IPS-18a (cell line): ENCODE measurements at regions not wholly inside any gene's neighbourhood (a gene's known extent, or its start where the extent isn't known, plus 50 kb on each side); places are given as distances from the start of the nearest gene placed in this dataset.

Source experiments
- H3K27ac ChIP-seq: one replicate; pipeline ENCODE4 v1.5.1; 2013; ENCODE audit warnings: low read length
- H3K27me3 ChIP-seq: one replicate; pipeline ENCODE4 v1.6.1; 2013; ENCODE audit warnings: mild to moderate bottlenecking, low read length; ENCODE audit not compliant: control insufficient read depth, insufficient read depth
- H3K36me3 ChIP-seq: one replicate; pipeline ENCODE4 v1.6.1; 2013; ENCODE audit warnings: low read depth, low read length; ENCODE audit not compliant: control insufficient read depth
- H3K4me1 ChIP-seq: one replicate; pipeline ENCODE4 v1.6.1; 2013; ENCODE audit warnings: low read depth, low read length; ENCODE audit not compliant: control insufficient read depth
- H3K4me3 ChIP-seq: one replicate; pipeline ENCODE4 v1.5.1; 2013; ENCODE audit warnings: low read length
- H3K9ac ChIP-seq: one replicate; pipeline ENCODE4 v1.6.1; 2013; ENCODE audit warnings: mild to moderate bottlenecking, low read length, moderate library complexity
- H3K9me3 ChIP-seq: one replicate; pipeline ENCODE4 v1.6.1; 2013; ENCODE audit warnings: low read depth, low read length; ENCODE audit not compliant: control insufficient read depth

DNA sequence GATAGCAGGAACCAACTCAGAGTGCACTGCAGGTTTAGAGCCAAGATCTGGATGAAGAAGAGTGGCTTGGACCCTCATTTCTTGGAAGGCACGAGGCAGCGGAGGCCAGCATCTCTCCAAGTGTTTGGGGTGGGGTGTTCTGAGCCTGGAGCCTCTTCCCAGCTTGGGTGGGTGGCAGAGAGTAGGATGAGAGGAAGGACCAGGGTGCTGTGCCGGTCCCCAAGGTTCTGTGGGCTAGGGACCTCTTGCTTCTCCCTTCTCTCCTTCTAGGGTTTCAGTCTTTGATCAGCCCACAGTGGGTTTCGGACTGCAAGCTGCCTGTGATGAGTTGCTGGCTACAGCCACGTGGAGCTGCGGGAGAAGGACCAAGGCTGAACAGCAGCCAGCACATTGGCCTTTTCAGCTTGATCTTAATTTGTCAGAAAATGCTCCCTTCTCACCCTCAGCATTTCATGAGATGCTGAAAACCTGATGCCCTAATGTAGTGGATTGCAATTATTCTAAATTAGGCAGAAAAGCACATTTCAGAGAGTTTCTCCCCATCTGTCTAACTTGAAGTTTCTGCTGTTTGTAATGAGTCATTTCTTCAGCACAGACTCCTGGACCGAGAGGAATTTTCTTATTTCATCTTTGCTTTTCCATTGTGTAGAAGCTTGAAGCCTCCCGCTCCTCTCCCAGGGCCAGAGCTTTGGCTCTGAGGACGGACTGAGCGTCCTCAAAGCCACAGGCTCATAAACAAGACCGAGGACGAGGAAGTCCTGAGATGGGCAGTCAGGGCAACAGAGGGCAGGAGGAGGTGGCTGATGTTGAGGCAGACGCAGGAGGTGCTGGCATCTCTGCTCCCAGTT is 99.1 kb upstream of the HDAC4 start:
- Histone ChIP-seq H3K9me3 (no peaks in the 10 kb centered on the region), H3K4me1 (no peaks in the 10 kb centered on the region), H3K4me3 (no peak overlapping the region), H3K36me3 (no peaks in the 10 kb centered on the region), H3K27me3 (no peaks in the 10 kb centered on the region), H3K9ac (no peak overlapping the region), H3K27ac (no peak overlapping the region)

DNA sequence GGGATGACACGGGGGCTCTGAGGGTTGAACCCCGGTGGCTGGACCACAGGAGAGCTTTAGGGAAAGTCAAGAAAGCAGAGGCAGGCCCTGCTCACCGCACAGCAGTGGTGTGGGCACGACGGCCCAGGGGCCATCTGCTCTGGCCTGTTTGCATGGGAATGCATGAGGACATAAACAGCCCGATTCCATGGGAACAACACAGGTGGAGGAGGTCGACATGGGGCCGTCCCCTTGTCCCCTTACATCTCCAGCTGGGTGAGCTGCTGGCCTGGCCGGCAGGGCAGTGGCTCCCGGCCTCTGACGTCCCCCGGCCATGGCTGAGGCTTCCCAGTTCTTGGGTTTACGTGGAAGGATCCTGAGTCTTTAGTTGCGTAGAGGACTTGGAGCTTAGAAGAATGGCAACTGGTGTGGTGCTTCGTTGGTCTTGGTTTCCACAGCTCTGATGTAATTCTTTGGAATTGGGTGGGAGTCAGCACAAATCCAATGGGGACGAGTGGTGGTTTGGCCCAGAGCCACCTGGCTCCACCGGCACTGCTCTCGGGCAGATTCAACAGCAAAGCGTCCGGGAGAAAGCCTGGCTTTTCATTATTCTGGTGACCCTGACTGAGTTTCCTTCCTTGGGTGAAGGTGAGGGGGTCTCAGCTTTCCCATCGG is 98.3 kb upstream of the HDAC4 start:
- Histone ChIP-seq H3K27me3 (no peaks in the 10 kb centered on the region), H3K4me3 (no peak overlapping the region), H3K4me1 (no peaks in the 10 kb centered on the region), H3K9me3 (no peaks in the 10 kb centered on the region), H3K36me3 (no peaks in the 10 kb centered on the region), H3K9ac (no peak overlapping the region), H3K27ac (no peak overlapping the region)

DNA sequence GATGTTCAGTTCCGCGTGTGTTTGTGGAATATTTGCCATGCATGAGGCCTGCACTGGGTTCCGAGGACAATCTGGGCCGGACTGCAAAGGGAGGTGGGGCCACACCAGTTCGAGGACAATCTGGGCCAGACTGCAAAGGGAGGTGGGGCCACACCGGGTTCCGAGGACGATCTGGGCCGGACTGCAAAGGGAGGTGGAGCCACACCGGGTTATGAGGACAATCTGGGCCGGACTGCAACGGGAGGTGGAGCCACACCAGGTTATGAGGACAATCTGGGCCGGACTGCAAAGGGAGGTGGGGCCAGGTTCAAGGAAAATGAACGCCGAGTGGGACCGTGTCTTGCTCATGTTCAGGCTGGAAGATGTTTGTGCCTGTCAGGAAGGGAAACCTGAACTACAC is 97.8 kb upstream of the HDAC4 start:
- H3K4me1 ChIP-seq, result no peaks in the 10 kb centered on the region
- H3K4me3 ChIP-seq, result no peak overlapping the region
- no peaks in the 10 kb centered on the region for H3K27me3 ChIP-seq
- no peaks in the 10 kb centered on the region for H3K9me3 ChIP-seq
- H3K27ac ChIP-seq, result no peak overlapping the region
- no peaks in the 10 kb centered on the region for H3K36me3 ChIP-seq
- H3K9ac ChIP-seq, result no peak overlapping the region

DNA sequence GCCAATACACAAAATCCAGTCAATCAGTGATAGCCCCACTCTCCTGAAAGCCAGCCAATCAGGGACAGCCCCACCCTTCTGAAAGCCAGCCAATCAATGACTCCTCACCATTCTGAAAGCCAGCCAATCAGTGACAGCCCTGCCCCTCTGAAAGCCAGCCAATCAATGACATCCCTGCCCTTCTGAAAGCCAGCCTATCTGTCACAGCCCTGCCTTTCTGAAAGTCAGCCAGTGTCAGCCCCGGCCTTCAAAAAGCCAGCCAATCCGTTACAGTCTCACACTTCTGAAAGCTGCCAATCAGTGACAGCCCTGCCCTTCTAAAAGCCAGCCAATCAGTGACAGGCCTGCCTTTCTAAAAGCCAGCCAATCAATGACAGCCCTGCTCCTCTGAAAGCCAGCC is 95.9 kb upstream of the HDAC4 start:
- Histone ChIP-seq H3K36me3 (no peaks in the 10 kb centered on the region), H3K4me1 (no peaks in the 10 kb centered on the region), H3K9ac (no peak overlapping the region), H3K4me3 (no peak overlapping the region), H3K27me3 (no peaks in the 10 kb centered on the region), H3K27ac (no peak overlapping the region), H3K9me3 (no peaks in the 10 kb centered on the region)

DNA sequence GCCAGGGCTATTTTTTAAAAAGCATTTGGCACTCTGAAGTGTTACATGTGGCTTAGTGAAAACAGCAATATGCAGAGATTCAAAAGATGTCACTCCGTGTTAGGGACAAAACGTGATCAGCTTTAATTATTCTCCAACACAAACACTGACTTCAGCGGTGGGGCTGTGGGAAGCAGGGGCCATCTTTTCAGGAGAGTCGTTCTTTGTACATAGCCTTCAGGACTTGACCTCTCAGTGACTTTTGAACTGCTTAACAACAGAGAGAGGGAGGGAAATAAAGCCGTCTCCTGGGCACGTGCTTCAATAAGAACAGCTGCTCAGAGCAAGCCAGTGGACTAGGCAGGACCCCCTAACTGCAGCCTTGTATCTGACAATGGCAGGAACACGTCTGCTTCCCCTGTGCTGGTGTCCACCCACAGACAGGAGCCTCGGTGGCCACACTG is 95.0 kb upstream of the HDAC4 start:
- Histone ChIP-seq H3K36me3 (no peaks in the 10 kb centered on the region), H3K4me3 (no peak overlapping the region), H3K27ac (no peak overlapping the region), H3K4me1 (no peaks in the 10 kb centered on the region), H3K9me3 (no peaks in the 10 kb centered on the region), H3K27me3 (no peaks in the 10 kb centered on the region), H3K9ac (no peak overlapping the region)

DNA sequence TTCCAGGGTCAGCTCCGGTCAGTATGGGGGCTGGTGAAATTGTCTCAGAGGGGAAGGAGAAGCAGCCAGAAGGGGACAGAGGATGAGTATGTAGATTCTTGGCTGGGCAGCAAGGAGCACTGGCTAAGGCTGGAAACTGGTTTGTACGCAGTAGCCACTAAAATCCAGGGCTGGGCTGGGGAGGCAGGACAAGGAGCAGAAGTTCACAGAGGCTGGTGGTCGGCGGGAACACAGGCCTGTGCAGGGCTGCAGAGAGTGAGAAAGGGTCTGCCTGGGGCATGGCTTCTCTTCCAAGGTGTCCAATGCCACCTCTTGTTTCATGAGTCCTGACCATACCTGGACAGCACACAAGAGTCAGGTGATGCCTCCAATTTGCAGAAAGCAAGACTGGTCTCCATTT is 94.4 kb upstream of the HDAC4 start:
- Histone ChIP-seq H3K27me3 (no peaks in the 10 kb centered on the region), H3K9ac (no peak overlapping the region), H3K4me1 (no peaks in the 10 kb centered on the region), H3K27ac (no peak overlapping the region), H3K36me3 (no peaks in the 10 kb centered on the region), H3K4me3 (no peak overlapping the region), H3K9me3 (no peaks in the 10 kb centered on the region)

DNA sequence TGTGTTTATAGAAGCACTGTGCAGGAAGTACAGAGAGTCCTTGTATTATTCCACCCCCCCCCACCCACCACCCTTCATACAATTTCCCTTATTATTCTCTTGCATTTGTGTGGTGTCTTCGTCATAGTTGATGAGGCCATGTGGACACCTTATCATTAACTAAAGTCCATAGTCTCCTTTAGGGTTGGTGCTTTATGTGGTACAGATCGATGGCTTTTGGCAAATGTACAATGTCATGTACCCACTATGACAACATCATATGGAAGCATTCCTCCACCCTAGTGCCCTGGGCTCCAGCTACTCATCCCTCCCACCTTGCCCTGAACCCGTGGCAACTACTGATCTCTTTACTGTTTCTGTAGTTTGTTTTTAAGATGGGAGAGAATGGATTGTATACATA is 93.8 kb upstream of the HDAC4 start:
- no peak overlapping the region for H3K4me3 ChIP-seq
- H3K36me3 ChIP-seq, result no peaks in the 10 kb centered on the region
- H3K9ac ChIP-seq, result no peak overlapping the region
- H3K4me1 ChIP-seq, result no peaks in the 10 kb centered on the region
- H3K27ac ChIP-seq, result no peak overlapping the region
- no peaks in the 10 kb centered on the region for H3K27me3 ChIP-seq
- H3K9me3 ChIP-seq, result no peaks in the 10 kb centered on the region

DNA sequence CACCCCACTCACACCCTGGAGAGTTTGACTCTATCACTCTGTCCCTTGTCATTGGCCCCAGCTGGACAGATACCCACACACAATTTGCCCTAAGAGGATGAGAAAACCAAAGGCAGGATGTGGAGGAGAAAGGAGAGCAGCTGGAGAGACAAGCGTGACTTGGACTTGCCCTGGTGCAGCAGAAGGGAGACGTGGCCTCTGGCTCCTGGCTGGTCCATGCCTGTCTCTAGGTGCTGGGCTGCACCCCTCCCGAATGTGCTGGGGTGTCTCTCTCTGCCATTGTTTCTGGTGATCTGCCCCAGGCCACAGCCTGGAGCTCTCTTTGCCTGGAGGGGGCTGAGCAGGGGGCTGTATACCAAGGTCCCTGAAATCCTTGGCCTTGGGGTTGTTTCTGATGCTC is 88.7 kb upstream of the HDAC4 start:
- Histone ChIP-seq H3K36me3 (no peaks in the 10 kb centered on the region), H3K9ac (no peak overlapping the region), H3K27me3 (no peaks in the 10 kb centered on the region), H3K27ac (no peak overlapping the region), H3K4me1 (no peaks in the 10 kb centered on the region), H3K9me3 (no peaks in the 10 kb centered on the region), H3K4me3 (no peak overlapping the region)

DNA sequence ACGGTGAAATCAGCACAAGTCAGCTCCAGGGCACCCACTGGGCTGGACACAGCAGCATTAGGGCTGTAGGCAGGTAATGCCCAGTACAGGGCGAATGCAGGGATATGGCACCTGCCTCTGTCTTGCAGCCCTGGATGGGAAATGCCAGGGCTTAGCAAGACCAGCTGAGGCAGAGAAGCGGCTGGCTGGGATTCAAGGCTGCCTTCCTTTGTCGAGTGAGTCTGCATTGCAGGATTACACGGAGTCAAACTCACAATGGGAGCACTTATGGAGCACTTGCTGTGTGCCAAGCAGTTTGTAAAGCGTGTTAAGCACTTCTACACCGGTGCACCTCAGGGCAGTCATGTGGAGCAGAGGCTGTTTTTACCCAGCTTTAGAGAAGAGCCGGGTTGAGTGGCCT is 87.3 kb upstream of the HDAC4 start:
- H3K4me3 ChIP-seq, result no peak overlapping the region
- H3K36me3 ChIP-seq, result no peaks in the 10 kb centered on the region
- no peak overlapping the region for H3K27ac ChIP-seq
- no peaks in the 10 kb centered on the region for H3K9me3 ChIP-seq
- no peaks in the 10 kb centered on the region for H3K4me1 ChIP-seq
- H3K27me3 ChIP-seq, result no peaks in the 10 kb centered on the region
- H3K9ac ChIP-seq, result no peak overlapping the region

DNA sequence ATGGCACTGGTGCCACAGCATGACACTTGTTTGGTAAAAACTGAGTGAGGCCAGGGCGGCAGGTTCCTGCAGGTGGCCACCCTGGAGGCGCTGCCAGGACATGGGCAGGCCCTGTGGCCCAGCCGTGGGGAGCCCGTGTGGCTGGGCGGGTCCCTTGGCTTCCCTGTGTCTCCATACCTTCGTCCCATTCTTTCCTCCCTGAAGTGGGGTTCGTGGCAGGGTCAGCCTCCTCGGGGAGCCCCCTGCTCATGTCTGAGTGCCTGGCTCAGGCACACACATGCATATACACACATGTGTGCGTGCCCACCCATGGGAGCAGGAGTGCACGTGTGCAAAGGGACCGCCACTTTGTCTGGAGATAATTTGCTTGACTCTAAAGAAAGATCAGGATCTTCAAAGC is 86.5 kb upstream of the HDAC4 start:
- Histone ChIP-seq H3K27me3 (no peaks in the 10 kb centered on the region), H3K4me1 (no peaks in the 10 kb centered on the region), H3K36me3 (no peaks in the 10 kb centered on the region), H3K4me3 (no peak overlapping the region), H3K9ac (no peak overlapping the region), H3K27ac (no peak overlapping the region), H3K9me3 (no peaks in the 10 kb centered on the region)

DNA sequence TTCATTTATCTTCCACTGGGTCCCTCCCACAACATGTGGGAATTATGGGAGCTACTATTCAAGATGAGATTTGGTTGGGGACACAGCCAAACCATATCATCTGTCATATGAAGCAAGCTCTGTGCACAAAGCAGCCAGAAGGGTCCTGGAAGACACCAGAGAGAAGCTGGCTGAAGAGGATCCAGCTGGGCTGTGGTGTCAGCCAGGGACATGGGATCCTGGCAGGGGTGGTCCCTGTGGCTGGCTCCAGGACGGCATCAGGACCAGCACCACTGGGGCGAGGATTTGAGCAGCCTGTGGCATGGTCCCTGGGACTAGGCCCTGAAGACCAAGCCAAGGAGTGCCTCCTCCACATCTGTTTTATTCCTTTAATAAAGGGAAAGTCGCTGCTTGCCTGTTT is 84.8 kb upstream of the HDAC4 start:
- no peaks in the 10 kb centered on the region for H3K27me3 ChIP-seq
- H3K36me3 ChIP-seq, result no peaks in the 10 kb centered on the region
- H3K4me1 ChIP-seq, result no peaks in the 10 kb centered on the region
- no peak overlapping the region for H3K4me3 ChIP-seq
- H3K9me3 ChIP-seq, result no peaks in the 10 kb centered on the region
- no peak overlapping the region for H3K27ac ChIP-seq
- H3K9ac ChIP-seq, result no peak overlapping the region
